Panc1 (cell line): ENCODE measurements at regions not wholly inside any gene's neighbourhood (a gene's known extent, or its start where the extent isn't known, plus 50 kb on each side); places are given as distances from the start of the nearest gene placed in this dataset.

Experiments
- ATAC-seq: fragments of 200-7000 bp; cut with Tn5 transposase; 2 replicates; pipeline ENCODE4 v1.9.1; 2020; ENCODE audit warnings: mild to moderate bottlenecking, moderate library complexity
- BruUV-seq: library from RNA; stranded (reverse); fragments of 400-500 nt; replicated peaks from 2 replicates; lab custom pipeline; 2021; lab: Mats Ljungman, UMichigan
- CTCF ChIA-PET: fragments of 300-600 bp; sonication (Branson Sonifier 250); formaldehyde crosslinking; loops from one replicate; lab custom pipeline; 2022; ENCODE audit warnings: antibody characterized with exemption; lab: Charles Lee
- POLR2A ChIA-PET: fragments of 300-600 bp; sonication (Branson Sonifier 250); formaldehyde crosslinking; loops from one replicate; lab custom pipeline; 2022; ENCODE audit warnings: antibody characterized with exemption; lab: Charles Lee
- DNase-seq: peaks from one replicate; pipeline ENCODE4 v3.0.0-alpha.2; 2010; ENCODE audit warnings: low read depth, low spot score
- H3K27ac ChIP-seq: 2 replicates; pipeline ENCODE4 v1.5.1; 2011; ENCODE audit warnings: mild to moderate bottlenecking, low read length, inconsistent platforms
- H3K27me3 ChIP-seq: fragments of 200-500 bp; sonication (Bioruptor generic); 2 replicates; pipeline ENCODE4 v1.6.0; 2014; ENCODE audit warnings: low read length, inconsistent platforms; ENCODE audit not compliant: control insufficient read depth, insufficient read depth
- H3K36me3 ChIP-seq: fragments of 200-500 bp; sonication (Bioruptor generic); 2 replicates; pipeline ENCODE4 v1.5.1; 2014; ENCODE audit warnings: inconsistent platforms, mild to moderate bottlenecking, low read length, moderate library complexity; ENCODE audit not compliant: control insufficient read depth, insufficient read depth
- H3K4me1 ChIP-seq: 2 replicates; pipeline ENCODE4 v1.5.1; 2011; ENCODE audit warnings: inconsistent platforms, mild to moderate bottlenecking, low read length, moderate library complexity; ENCODE audit not compliant: control insufficient read depth, insufficient read depth
- H3K4me3 ChIP-seq, 2 experiments: 2 replicates each; pipeline ENCODE4 v1.5.1; 2011 to 2012; ENCODE audit warnings: low read depth in 2 of 2, low read length in 2 of 2, mild to moderate bottlenecking in 2 of 2, inconsistent platforms in 1 of 2, moderate library complexity in 1 of 2
- H3K9me3 ChIP-seq: fragments of 200-500 bp; sonication (Bioruptor generic); 2 replicates; pipeline ENCODE4 v1.5.1; 2014; ENCODE audit warnings: low read depth, mild to moderate bottlenecking, inconsistent platforms, low read length, moderate library complexity; ENCODE audit not compliant: control insufficient read depth, insufficient read depth
- POLR2AphosphoS5 ChIP-seq: IDR thresholded peaks from 2 replicates; pipeline ENCODE4 v1.6.1; 2012; ENCODE audit warnings: mild to moderate bottlenecking, low read depth, low read length, moderate library complexity
- SIN3A ChIP-seq: IDR thresholded peaks from 2 replicates; pipeline ENCODE4 v1.6.1; 2012; ENCODE audit warnings: low read depth, mild to moderate bottlenecking, low read length, moderate library complexity, borderline replicate concordance; ENCODE audit not compliant: insufficient read depth
- TCF7L2 ChIP-seq: IDR thresholded peaks from 2 replicates; pipeline ENCODE4 v1.6.1; 2011; ENCODE audit warnings: mild to moderate bottlenecking, low read depth, low read length, inconsistent platforms
- in situ Hi-C: cut with HindIII; loops from 2 replicates; pipeline ENCODE4 v1.10.0; 2016; ENCODE audit warnings: low sequenced_read_pairs, low pct_unique_long_range_greater_than_20kb
- intact Hi-C: fragments of 100-400 bp; cut with micrococcal nuclease; formaldehyde crosslinking; loops from one replicate; pipeline ENCODE4 v1.10.0; 2022; ENCODE audit not compliant: unreplicated experiment
- TF ChIP-seq, protein P1 (sequence below): fragments of 450-650 bp; IDR thresholded peaks from 2 replicates; pipeline ENCODE4 v1.5.1; 2017; ENCODE audit warnings: mild to moderate bottlenecking
- TF ChIP-seq, protein P2 (sequence below), 2 experiments: IDR thresholded peaks; 2 replicates each; pipeline ENCODE4 v1.6.1; 2011 to 2012; ENCODE audit warnings: low read depth in 2 of 2, control low read depth in 1 of 2, low read length in 1 of 2, mild to moderate bottlenecking in 1 of 2, moderate library complexity in 1 of 2; ENCODE audit not compliant: insufficient read depth in 1 of 2

DNA sequence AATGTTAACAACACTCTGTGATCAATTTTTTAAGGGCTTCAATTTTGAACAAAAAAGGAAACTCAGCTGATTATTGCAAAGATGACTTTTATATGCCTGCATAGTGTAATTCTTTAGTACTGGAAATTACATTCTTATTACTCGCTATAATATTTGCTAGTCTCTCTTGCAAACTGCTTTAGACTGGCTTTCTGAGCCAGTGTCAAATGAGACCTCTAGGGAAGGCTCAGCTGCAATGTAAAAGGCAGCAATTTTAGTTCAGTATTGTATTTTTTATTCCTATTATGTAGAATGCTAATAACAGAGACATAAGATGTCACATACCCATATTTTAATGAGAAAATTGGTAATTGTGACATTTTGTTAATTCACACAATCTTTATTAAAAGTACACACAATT is 338.1 kb upstream of the LYPLAL1 start:
- ChIA-PET CTCF (no interaction called here), POLR2A (no interaction called here)
- no TSS peak for BruUV-seq
- Histone ChIP-seq H3K4me1 (no peaks in the 10 kb centered on the region), H3K9me3 (no peaks in the 10 kb centered on the region), H3K4me3 (no peak overlapping the region), H3K36me3 (no peaks in the 10 kb centered on the region), H3K27ac (no peak overlapping the region), H3K27me3 (no peaks in the 10 kb centered on the region)
- DNase-seq (no peak), ATAC-seq (no peak)
- in situ Hi-C loops, result no loop called here
- intact Hi-C loops, result no loop called here
- TF ChIP-seq, protein P1, sequence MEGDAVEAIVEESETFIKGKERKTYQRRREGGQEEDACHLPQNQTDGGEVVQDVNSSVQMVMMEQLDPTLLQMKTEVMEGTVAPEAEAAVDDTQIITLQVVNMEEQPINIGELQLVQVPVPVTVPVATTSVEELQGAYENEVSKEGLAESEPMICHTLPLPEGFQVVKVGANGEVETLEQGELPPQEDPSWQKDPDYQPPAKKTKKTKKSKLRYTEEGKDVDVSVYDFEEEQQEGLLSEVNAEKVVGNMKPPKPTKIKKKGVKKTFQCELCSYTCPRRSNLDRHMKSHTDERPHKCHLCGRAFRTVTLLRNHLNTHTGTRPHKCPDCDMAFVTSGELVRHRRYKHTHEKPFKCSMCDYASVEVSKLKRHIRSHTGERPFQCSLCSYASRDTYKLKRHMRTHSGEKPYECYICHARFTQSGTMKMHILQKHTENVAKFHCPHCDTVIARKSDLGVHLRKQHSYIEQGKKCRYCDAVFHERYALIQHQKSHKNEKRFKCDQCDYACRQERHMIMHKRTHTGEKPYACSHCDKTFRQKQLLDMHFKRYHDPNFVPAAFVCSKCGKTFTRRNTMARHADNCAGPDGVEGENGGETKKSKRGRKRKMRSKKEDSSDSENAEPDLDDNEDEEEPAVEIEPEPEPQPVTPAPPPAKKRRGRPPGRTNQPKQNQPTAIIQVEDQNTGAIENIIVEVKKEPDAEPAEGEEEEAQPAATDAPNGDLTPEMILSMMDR, result no peak
- no peak for TF ChIP-seq TCF7L2
- TF ChIP-seq POLR2AphosphoS5, result no peak
- TF ChIP-seq, protein P2, sequence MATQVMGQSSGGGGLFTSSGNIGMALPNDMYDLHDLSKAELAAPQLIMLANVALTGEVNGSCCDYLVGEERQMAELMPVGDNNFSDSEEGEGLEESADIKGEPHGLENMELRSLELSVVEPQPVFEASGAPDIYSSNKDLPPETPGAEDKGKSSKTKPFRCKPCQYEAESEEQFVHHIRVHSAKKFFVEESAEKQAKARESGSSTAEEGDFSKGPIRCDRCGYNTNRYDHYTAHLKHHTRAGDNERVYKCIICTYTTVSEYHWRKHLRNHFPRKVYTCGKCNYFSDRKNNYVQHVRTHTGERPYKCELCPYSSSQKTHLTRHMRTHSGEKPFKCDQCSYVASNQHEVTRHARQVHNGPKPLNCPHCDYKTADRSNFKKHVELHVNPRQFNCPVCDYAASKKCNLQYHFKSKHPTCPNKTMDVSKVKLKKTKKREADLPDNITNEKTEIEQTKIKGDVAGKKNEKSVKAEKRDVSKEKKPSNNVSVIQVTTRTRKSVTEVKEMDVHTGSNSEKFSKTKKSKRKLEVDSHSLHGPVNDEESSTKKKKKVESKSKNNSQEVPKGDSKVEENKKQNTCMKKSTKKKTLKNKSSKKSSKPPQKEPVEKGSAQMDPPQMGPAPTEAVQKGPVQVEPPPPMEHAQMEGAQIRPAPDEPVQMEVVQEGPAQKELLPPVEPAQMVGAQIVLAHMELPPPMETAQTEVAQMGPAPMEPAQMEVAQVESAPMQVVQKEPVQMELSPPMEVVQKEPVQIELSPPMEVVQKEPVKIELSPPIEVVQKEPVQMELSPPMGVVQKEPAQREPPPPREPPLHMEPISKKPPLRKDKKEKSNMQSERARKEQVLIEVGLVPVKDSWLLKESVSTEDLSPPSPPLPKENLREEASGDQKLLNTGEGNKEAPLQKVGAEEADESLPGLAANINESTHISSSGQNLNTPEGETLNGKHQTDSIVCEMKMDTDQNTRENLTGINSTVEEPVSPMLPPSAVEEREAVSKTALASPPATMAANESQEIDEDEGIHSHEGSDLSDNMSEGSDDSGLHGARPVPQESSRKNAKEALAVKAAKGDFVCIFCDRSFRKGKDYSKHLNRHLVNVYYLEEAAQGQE (IDR thresholded peaks at IDR 0.05; ENCODE audit: insufficient read depth in 1 of 2, low read depth in 2 of 2, low read length in 1 of 2), result no peak
- TF ChIP-seq SIN3A, result no peak

DNA sequence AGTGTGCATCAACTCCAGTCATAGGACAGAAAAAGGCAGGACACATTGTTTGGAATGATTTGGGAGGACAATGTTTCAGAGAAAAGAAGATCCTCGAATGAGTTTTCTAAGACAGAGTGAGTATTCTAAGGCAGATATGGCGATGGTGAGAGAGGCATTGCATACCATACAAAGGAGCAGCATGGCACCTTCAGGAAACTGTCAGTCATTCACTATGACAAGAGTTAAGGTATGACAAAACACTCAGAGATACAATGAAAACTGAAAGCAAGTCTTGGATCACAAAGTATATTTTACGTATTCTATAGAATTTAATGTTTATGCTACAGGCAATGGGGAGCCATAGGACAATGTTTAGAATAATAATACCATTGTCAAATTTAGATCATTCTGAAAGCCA is 337.4 kb upstream of the LYPLAL1 start:
- no peak overlapping the region; the same call in 1 of the 2 replicates for H3K27ac ChIP-seq
- no peak for DNase-seq
- in situ Hi-C loops (no loop called here), intact Hi-C loops (no loop called here)
- TF ChIP-seq, protein P2 (IDR thresholded peaks at IDR 0.05; ENCODE audit: insufficient read depth in 1 of 2, low read depth in 2 of 2, low read length in 1 of 2), result no peak
- TF ChIP-seq SIN3A, result no peak
- TF ChIP-seq, protein P1, result no peak
- no peak for TF ChIP-seq POLR2AphosphoS5
- no peak for TF ChIP-seq TCF7L2
- H3K36me3 ChIP-seq, result no peaks in the 10 kb centered on the region
- no peak overlapping the region for H3K4me3 ChIP-seq
- no TSS peak for BruUV-seq
- no peak for ATAC-seq
- H3K4me1 ChIP-seq, result no peaks in the 10 kb centered on the region
- no peaks in the 10 kb centered on the region for H3K27me3 ChIP-seq
- no peaks in the 10 kb centered on the region for H3K9me3 ChIP-seq
- POLR2A ChIA-PET, result no interaction called here
- CTCF ChIA-PET, result interaction anchor here (0.7 kb wide), 1 partner anchor 743 kb away, joined by 3 read pairs; no protein-coding TSS in a partner anchor
